ENCODE measurements at regions not wholly inside any gene's neighbourhood (a gene's known extent, or its start where the extent isn't known, plus 50 kb on each side); places are given as distances from the start of the nearest gene placed in this dataset.

DNA sequence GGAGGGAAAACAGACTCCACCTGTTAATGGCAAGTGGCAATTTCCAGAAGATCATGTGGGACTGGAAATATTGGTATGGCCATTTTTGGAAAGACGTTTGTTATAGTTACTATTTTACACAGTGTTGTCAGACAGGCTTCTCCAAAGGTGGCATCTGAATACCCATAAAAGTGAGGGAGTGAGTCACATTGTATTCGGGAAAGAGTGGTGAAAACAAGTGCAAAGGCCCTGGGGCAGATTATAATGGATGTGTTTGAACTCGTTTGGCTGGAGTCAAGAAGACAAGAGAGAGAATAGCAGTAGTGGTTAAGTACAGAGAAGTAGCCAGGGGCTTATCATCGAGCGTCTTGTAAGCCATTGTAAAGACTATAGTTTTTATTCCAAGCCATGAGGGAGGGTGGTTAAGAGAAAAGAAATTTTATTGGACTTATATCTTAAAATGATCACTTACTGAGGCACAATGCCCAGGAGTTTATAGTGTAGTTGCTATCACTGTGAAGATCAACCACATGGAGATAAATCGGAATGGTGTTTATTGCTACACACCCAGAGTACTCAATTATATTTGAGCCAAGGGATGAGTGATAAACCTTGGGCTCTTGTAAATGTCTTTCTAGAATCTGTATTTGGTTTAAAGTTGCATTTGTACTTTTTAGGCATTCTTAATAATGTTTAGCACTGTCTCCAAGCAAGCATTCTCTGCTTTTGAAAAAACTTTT is 212.8 kb upstream of the KBTBD8 start:
- no peak for DNase-seq (ENCODE audit: low spot score)
- in situ Hi-C loops (cut with MboI; ENCODE audit: low pct_unique_long_range_greater_than_20kb, low sequenced_read_pairs, unreplicated experiment): no loop called here
- TF ChIP-seq, protein P1, sequence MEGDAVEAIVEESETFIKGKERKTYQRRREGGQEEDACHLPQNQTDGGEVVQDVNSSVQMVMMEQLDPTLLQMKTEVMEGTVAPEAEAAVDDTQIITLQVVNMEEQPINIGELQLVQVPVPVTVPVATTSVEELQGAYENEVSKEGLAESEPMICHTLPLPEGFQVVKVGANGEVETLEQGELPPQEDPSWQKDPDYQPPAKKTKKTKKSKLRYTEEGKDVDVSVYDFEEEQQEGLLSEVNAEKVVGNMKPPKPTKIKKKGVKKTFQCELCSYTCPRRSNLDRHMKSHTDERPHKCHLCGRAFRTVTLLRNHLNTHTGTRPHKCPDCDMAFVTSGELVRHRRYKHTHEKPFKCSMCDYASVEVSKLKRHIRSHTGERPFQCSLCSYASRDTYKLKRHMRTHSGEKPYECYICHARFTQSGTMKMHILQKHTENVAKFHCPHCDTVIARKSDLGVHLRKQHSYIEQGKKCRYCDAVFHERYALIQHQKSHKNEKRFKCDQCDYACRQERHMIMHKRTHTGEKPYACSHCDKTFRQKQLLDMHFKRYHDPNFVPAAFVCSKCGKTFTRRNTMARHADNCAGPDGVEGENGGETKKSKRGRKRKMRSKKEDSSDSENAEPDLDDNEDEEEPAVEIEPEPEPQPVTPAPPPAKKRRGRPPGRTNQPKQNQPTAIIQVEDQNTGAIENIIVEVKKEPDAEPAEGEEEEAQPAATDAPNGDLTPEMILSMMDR (IDR thresholded peaks at IDR 0.05; ENCODE audit: extremely low read depth, insufficient read depth, missing control alignments): no peak

DNA sequence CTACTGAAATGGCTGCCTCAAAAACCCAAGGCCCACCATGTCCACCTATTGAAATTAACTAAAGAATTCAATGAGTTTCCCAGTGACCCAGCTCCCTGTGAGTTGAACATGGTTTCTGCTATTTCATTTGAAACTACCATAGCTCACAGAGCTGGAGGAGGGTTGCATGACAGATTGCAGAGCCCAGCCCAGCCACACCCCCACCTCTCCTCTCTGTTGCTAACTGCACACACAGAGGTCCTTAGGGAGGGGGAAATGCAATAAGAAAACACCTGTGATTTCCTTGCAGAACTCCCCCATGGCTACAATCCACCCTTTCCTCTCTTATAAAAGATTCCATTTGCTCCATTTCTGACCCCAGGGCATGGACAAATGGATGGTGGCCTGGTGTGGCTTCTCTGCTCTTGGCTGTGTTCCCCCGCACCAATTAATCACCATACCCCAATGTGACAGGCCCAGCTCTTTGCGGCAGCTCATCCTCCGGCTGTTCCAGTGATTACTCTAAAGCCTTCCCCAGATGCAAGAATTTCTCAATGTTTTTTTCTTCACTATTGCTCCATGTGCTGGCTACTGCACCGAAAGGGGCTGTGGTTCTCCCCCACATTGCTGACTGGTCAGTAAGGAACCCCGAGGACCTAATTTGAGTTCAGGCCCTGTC is 208.4 kb upstream of the KBTBD8 start:
- in situ Hi-C loops (cut with MboI; ENCODE audit: low pct_unique_long_range_greater_than_20kb, low sequenced_read_pairs, unreplicated experiment): no loop called here
- TF ChIP-seq, protein P1 (IDR thresholded peaks at IDR 0.05; ENCODE audit: extremely low read depth, insufficient read depth, missing control alignments): no peak
- DNase-seq (ENCODE audit: low spot score): no peak

DNA sequence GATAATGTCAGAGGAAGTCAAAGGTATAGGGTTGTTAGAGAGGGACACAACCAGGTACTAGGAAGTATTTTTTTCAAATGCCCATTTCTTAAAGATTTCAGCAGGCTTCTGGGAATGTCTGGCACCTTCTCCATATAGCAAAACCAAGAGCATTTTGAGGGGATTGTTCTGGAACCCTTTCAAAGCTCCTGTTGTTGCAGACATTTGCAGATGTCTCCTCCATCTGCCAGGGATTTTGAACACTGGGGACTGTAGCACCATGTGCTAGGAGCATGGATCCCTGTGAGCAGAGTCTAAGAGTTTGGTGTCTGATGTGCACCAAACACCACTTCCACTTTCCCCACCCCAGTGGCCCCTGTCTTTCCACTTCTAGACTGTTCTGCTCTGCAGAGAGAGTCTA is 206.0 kb upstream of the KBTBD8 start:
- no peak for DNase-seq (ENCODE audit: low spot score)
- TF ChIP-seq, protein P1 (IDR thresholded peaks at IDR 0.05; ENCODE audit: extremely low read depth, insufficient read depth, missing control alignments): no peak
- in situ Hi-C loops (cut with MboI; ENCODE audit: low pct_unique_long_range_greater_than_20kb, low sequenced_read_pairs, unreplicated experiment): no loop called here

DNA sequence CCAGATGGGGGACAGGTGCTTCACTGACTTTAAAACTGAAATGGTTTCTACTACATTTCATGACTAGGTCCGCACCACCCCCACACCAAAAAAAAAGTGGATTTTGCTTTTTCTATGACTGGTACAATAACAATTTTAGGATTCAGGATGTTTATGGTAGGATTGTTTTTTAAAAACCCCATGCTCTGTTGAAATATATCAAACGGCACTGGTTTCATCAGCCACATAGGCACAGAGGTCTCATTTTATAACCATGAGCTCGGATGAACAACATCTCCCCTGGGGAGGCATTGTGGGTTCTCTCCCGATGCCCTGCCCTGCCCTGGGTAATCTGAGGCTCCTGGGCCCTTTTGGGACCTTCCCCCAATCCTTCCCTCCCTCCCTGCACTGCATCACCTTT is 202.7 kb upstream of the KBTBD8 start:
- in situ Hi-C loops (cut with MboI; ENCODE audit: low pct_unique_long_range_greater_than_20kb, low sequenced_read_pairs, unreplicated experiment): no loop called here
- no peak for DNase-seq (ENCODE audit: low spot score)
- TF ChIP-seq, protein P1 (IDR thresholded peaks at IDR 0.05; ENCODE audit: extremely low read depth, insufficient read depth, missing control alignments): no peak

DNA sequence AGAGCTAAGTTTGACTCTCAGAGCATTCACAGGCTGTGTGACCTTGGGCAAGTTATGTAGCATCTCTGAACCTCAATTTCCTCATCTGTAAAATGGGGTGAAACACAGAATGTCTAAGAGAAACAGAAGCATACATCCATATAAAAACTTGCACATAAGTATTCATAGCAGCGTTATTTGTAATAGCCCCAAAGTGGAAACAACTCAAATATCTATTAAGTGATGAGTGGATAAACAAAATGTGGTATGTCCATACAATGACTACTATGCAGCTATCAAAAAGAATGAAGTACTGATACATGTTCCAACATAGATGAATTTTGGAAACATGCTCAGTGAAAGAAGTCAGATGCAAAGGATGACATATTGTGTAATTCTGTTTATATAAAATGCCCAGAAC is 201.8 kb upstream of the KBTBD8 start:
- in situ Hi-C loops (cut with MboI; ENCODE audit: low pct_unique_long_range_greater_than_20kb, low sequenced_read_pairs, unreplicated experiment): no loop called here
- no peak for DNase-seq (ENCODE audit: low spot score)
- TF ChIP-seq, protein P1 (IDR thresholded peaks at IDR 0.05; ENCODE audit: extremely low read depth, insufficient read depth, missing control alignments): no peak

DNA sequence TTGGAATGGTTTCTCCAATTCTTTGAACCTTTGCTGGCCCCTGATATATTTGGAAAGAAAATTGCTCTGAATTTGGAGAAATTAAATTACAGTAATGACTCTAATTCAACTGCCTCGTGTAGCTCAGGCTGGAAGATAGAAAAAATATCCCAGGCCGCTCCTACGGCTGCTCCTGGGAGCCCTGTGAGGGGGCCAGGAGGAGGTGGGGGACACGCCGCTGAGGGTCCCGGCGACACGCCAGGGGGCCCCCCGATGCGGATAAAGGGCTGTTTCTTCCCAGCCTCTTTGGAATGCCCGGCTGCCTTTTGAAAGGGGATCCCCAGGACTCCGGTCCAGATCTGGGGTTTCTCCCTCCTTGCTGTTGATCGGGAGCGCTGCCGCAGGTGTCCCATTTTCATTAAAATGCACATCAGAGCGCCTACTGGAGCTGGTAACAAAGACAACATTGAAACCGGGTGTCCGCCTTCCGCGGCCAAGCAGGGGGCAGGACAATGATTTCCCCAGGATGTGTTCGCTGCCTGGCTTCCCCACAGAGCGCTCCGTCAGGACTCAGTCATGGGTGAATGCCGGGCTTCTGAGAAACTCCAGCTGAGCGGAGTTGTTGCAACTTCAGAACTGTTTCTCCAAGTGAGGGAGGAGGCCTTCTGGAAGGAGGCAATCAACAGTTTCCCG is 200.1 kb upstream of the KBTBD8 start:
- in situ Hi-C loops (cut with MboI; ENCODE audit: low pct_unique_long_range_greater_than_20kb, low sequenced_read_pairs, unreplicated experiment): no loop called here
- TF ChIP-seq, protein P1 (IDR thresholded peaks at IDR 0.05; ENCODE audit: extremely low read depth, insufficient read depth, missing control alignments): no peak
- DNase-seq (ENCODE audit: low spot score): no peak

Measured in GM13977 (cell line).